Posterior vena cava (tissue), 2 donors: ENCODE measurements at regions not wholly inside any gene's neighbourhood (a gene's known extent, or its start where the extent isn't known, plus 50 kb on each side); places are given as distances from the start of the nearest gene placed in this dataset.
"Not testable (repeated sequence)": the region's sequence is repeated elsewhere in the genome, so short reads cannot be mapped to it uniquely, and the experiment has no call there.

Source experiments
- DNase-seq: peaks from one replicate; pipeline ENCODE4 v3.0.0-alpha.2; 2020; ENCODE audit warnings: low spot score
- intact Hi-C, 2 donors: fragments of 100-400 bp; cut with DNase I; formaldehyde crosslinking; loops; one replicate each; pipeline versions ENCODE4 v1.14.1 to v1.14.2; 2022 to 2023
- donor health status: DM: yes; HTN: yes; CAD: no.
- donor health status: DM: yes; HTN: yes; CAD: no.

- no peak for DNase-seq
- intact Hi-C loops: no loop called here
Observed at GRCh38 chr2:140178234-140178633, 1398.0 kb upstream of the NXPH2 start.

DNA sequence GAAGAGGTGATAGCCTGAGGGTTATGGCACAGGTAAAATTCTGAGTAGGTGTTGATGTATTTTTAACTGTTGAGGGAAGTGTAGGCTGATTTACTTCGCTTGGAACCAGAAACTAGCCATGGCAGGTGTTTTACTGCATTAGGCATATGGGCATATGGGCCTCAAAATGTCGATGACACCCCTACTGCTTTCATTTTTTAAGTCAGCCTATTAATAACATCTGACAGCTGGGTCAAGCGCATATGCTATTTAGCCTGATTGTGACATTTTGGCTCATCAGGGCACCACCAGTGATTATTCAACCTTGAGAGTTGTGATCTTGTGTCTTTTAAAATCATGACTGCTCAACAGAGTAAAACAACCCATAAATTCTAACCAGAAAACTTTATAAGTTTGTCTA, 1396.9 kb upstream of the NXPH2 start:
- intact Hi-C loops: no loop called here
- no peak for DNase-seq

- no peak for DNase-seq
Observed at GRCh38 chr2:140173790-140174189, 1393.6 kb upstream of the NXPH2 start.

DNA sequence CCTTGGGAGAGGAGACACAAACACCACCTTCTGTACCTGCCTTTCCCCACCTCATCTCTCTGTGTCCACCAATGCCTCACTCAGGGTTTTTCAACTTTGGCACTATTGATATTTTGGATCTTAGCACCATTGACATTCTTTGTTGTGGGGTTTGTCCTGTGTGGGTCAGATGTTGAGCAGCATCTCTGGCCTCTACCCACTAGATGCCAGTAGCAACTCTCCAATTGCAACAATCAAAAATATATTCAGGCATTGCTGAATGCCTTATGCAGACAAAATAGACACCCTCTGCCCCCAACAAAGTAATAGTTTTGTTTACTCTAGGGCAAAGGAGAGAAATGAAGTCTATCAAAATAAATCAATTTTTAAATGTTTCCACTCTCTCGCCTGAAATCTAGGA, 1384.3 kb upstream of the NXPH2 start:
- intact Hi-C loops: no loop called here
- DNase-seq: no peak

More at GRCh38 chr2:140173790-140174189, 1393.6 kb upstream of the NXPH2 start:
- intact Hi-C loops: no loop called here

DNA sequence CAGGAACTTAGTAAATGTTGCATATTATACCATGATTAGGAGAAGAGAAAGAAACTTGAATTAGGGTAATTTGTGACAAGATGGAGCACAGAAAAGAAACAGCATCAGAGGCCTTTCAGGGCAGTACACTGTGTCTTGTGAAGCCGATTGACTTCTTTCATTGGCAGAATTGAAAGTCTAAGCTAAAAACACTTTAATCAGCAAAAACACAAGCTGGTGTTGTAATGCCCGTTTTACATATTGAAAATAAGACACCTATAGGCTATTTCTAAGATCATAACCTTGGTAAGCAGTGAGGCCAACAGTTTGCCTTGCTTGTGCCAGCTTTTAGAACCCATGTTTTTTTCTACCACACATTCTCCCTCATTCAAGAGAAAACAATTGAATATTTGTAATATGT, 1378.1 kb upstream of the NXPH2 start:
- DNase-seq: no peak
- intact Hi-C loops: no loop called here

DNA sequence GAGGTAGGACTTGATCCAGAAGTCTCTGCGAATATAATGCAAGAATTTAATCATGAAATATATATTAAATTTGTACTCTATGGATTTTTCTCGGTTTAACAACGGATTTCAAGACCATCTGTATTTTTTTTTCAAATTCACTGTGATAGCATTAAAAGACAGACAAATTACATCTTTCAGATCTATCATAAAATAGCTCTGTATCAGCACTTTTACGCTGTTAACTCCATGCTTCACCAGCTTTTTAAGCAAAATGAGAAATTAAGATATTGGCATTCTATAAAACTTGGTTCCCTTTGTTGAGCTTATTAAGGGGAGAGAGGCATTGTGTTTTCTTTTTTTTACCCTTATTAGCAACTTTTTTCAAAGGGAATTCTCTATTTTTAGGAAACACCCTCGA, 1377.6 kb upstream of the NXPH2 start:
- intact Hi-C loops: no loop called here
- DNase-seq: no peak

GRCh38 chr2:140154706-140155105, 1374.5 kb upstream of the NXPH2 start:
- intact Hi-C loops: no loop called here
- no peak for DNase-seq

GRCh38 chr2:140154271-140154670, 1374.1 kb upstream of the NXPH2 start:
- DNase-seq: peak; percentile 44
- intact Hi-C loops: no loop called here

- intact Hi-C loops: no loop called here
- DNase-seq: no peak
Observed at GRCh38 chr2:140144611-140145010, 1364.4 kb upstream of the NXPH2 start.

DNA sequence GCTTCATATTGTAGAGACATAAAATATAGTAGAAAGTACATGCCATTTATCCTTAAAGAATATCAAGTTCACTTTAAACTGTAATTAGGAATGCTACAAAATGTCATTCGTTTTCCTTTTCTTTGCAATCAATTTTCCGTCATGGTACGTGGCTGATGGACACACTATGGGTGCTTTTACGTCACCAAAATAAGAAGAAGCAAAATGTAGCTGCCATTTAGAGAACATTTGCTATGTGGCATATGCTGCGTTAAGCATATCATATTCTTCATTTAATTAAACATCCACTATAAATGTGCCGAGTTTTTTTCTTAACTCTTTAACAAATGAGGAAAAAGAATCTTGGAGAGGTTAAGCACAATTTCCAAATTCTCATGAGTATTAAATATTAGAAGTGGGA, 1358.5 kb upstream of the NXPH2 start:
- no peak for DNase-seq
- intact Hi-C loops: no loop called here

- intact Hi-C loops: no loop called here
- no peak for DNase-seq
Observed at GRCh38 chr2:140136861-140137260, 1356.7 kb upstream of the NXPH2 start.

DNA sequence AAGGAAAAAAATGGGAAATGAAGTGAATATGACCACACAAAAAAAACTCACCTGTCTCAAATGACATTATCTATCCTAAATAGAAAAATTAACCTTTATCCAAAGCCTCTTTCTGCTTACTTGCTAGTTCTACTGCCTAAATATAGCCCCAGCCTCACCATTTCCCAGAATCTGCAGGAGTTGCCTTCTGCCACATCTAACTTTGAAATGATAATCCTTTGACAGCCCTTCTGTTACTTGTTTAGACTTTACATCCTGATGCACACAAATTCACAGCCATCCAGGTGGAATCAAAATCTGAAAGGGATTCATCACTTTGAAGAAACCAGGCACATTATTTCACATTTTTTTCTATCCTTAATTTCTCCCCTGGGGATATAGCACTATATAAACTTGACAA, 1356.2 kb upstream of the NXPH2 start:
- intact Hi-C loops: no loop called here

GRCh38 chr2:140128909-140129308, 1348.7 kb upstream of the NXPH2 start:
- no peak for DNase-seq
- intact Hi-C loops: no loop called here

More for the DNA sequence above, 1356.2 kb upstream of the NXPH2 start:
- no peak for DNase-seq

DNA sequence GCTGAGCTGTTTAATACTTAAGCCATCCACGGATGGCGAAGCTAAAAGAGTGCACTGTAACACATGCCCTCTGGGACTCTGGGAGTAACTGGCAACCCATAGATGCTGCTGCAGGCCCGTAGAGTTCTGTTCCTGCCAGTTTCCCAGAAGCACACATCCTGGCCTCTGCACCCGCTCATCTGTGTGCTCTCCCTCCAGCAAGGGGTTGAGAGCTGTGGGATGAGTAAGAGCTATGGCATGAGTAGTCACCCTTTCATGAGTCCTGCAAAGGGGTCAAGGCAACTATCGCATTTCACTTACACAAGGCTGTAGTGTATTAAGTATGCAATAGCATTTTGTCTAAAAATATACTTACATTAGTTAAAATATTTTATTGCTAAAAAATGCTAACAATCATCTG, 1341.8 kb upstream of the NXPH2 start:
- no peak for DNase-seq
- intact Hi-C loops: no loop called here

- no peak for DNase-seq
- intact Hi-C loops: no loop called here
Observed at GRCh38 chr2:140117386-140117785, 1337.2 kb upstream of the NXPH2 start.

- intact Hi-C loops: no loop called here
- DNase-seq: no peak
Observed at GRCh38 chr2:140108706-140109475, 1328.7 kb upstream of the NXPH2 start.

- DNase-seq: no peak
- intact Hi-C loops: no loop called here
Observed at GRCh38 chr2:140091926-140092325, 1311.7 kb upstream of the NXPH2 start.

GRCh38 chr2:140086964-140087363, 1306.8 kb upstream of the NXPH2 start:
- intact Hi-C loops: no loop called here
- no peak for DNase-seq

GRCh38 chr2:140085674-140086073, 1305.5 kb upstream of the NXPH2 start:
- intact Hi-C loops: no loop called here
- DNase-seq: no peak

DNA sequence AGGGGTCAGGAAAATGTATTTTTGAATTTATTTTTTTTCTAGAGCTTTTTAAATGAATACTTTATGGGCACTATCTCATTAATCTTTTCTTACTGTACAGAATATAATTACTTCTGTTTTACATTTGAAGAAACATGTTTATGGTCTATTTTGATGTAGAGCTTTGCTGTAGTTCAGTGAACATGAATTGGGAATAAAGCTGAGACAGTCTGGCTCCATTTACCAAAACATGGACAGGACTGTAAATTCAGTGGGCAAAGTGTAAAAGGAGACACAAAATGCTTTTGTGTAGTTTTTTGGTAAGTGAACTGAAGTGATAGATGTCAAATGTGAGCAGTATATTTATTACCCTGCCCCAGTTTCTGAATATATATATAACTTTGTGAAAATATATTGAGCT, 1298.8 kb upstream of the NXPH2 start:
- no peak for DNase-seq
- intact Hi-C loops: no loop called here

DNA sequence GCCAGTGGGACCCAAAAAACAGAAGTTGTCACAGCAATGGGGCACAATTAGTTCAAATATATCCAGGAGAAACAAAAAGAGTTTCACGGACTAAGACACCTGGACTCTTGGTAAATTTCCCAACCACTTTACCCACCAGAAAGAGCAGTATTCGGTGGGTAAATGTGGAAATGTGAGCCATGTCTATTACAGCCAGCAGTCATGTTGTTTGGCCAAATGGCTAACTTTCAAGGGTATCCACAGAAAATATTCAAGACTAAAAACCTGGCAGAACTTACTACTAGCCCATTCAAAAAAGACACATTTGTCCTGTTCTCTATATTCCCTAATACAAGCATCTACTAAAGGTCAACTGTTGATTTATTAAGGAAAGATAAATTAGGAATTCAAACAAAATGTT, 1296.0 kb upstream of the NXPH2 start:
- intact Hi-C loops: no loop called here
- DNase-seq: no peak

DNA sequence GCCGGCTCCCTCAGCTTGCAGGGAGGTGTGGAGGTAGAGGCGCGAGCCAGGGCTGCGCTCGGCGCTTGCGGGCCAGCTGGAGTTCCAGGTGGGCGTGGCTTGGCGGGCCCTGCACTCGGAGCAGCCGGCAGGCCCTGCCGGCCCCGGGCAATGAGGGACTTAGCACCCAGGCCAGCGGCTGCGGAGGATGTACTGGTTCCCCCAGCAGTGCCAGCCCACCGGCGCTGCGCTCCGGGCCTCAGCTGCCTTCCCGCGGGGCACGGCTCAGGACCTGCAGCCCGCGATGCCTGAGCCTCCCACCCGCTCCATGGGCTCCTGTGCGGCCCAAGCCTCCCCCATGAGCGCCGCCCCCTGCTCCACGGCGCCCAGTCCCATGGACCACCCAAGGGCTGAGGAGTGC, 1293.6 kb upstream of the NXPH2 start:
- intact Hi-C loops: not testable (repeated sequence)
- peak; percentile 67 for DNase-seq
